Common myeloid progenitor, CD34-positive (primary cell): ENCODE measurements at regions not wholly inside any gene's neighbourhood (a gene's known extent, or its start where the extent isn't known, plus 50 kb on each side); places are given as distances from the start of the nearest gene placed in this dataset.
A peak's percentile ranks its signal among the peaks of the same experiment; 100 is the strongest.

ENCODE experiments used
- CTCF ChIA-PET: fragments of 350-600 bp; sonication (Branson Sonifier 250); formaldehyde crosslinking; loops from one replicate; lab custom pipeline; 2021; ENCODE audit warnings: antibody characterized with exemption; lab: Charles Lee
- POLR2A ChIA-PET: fragments of 350-600 bp; sonication (Branson Sonifier 250); formaldehyde crosslinking; loops from one replicate; lab custom pipeline; 2021; ENCODE audit warnings: antibody characterized with exemption; lab: Charles Lee
- DNase-seq, 3 donors: peaks; one replicate each; pipeline versions ENCODE4 v3.0.0 to v3.0.0-alpha.2; 2013
- H3K27ac ChIP-seq, 2 experiments: 1 replicate in 1 of 2; 2 replicates in 1 of 2; pipeline ENCODE4 v1.7.0; 2013; ENCODE audit warnings: inconsistent platforms in 2 of 2, low read length in 2 of 2, mild to moderate bottlenecking in 2 of 2, low read depth in 1 of 2, moderate library complexity in 1 of 2; ENCODE audit not compliant: severe bottlenecking in 2 of 2, insufficient read depth in 1 of 2, poor library complexity in 1 of 2
- H3K27me3 ChIP-seq, 5 experiments: replicated peaks in 2 of 5; 1 replicate in 3 of 5; 2 replicates in 2 of 5; pipeline versions ENCODE4 v1.6.1 to v1.7.0; 2013; ENCODE audit warnings: low read length in 4 of 5, mild to moderate bottlenecking in 2 of 5, moderate library complexity in 2 of 5, inconsistent platforms in 1 of 5; ENCODE audit not compliant: insufficient read depth in 5 of 5, control insufficient read depth in 4 of 5
- H3K36me3 ChIP-seq, 4 experiments: 1 replicate in 2 of 4; 2 replicates in 2 of 4; pipeline versions ENCODE4 v1.6.1 to v1.7.0; 2013; ENCODE audit warnings: low read length in 3 of 4, control low read depth in 1 of 4, mild to moderate bottlenecking in 1 of 4; ENCODE audit not compliant: control insufficient read depth in 4 of 4, insufficient read depth in 4 of 4
- H3K4me1 ChIP-seq, 4 experiments: 1 replicate in 3 of 4; 2 replicates in 1 of 4; pipeline versions ENCODE4 v1.6.1 to v1.7.1; 2013; ENCODE audit warnings: low read length in 3 of 4, mild to moderate bottlenecking in 3 of 4, control low read depth in 1 of 4, inconsistent platforms in 1 of 4, moderate library complexity in 1 of 4; ENCODE audit not compliant: control insufficient read depth in 4 of 4, insufficient read depth in 4 of 4; ENCODE audit errors: control extremely low read depth in 1 of 4
- H3K4me3 ChIP-seq, 7 experiments: 1 replicate in 4 of 7; 2 replicates in 3 of 7; pipeline versions ENCODE4 v1.5.1 to v1.7.0; 2013; ENCODE audit warnings: mild to moderate bottlenecking in 7 of 7, low read length in 6 of 7, moderate library complexity in 6 of 7, inconsistent platforms in 2 of 7, low read depth in 2 of 7, control low read depth in 1 of 7; ENCODE audit not compliant: insufficient read depth in 4 of 7, control insufficient read depth in 1 of 7; ENCODE audit errors: extremely low read depth in 1 of 7
- H3K9me3 ChIP-seq, 5 experiments: 1 replicate in 4 of 5; 2 replicates in 1 of 5; pipeline versions ENCODE4 v1.6.1 to v1.7.1; 2013; ENCODE audit warnings: low read length in 4 of 5, mild to moderate bottlenecking in 2 of 5, inconsistent platforms in 1 of 5, low read depth in 1 of 5, moderate library complexity in 1 of 5; ENCODE audit not compliant: control insufficient read depth in 4 of 5, insufficient read depth in 2 of 5; ENCODE audit errors: control extremely low read depth in 1 of 5
- WGBS: methylation state at CpG from one replicate; pipeline ENCODE4 v1.1.5; 2013; ENCODE audit not compliant: insufficient coverage; 5-methylcytosine and 5-hydroxymethylcytosine counted together

GRCh38 chr10:25758041-25758457, 176.0 kb upstream of the MYO3A start:
- no peak overlapping the region for H3K4me3 ChIP-seq
- no peaks in the 10 kb centered on the region for H3K36me3 ChIP-seq
- no peaks in the 10 kb centered on the region for H3K27me3 ChIP-seq
- no peak overlapping the region for H3K27ac ChIP-seq
- H3K9me3 ChIP-seq = no peaks in the 10 kb centered on the region
- ChIA-PET CTCF (interaction anchor here (0.6 to 1.2 kb wide), 7 partner anchors 9 to 798 kb away, joined by 3 to 4 read pairs (median 3); no protein-coding TSS in a partner anchor), POLR2A (no interaction called here)
- H3K4me1 ChIP-seq = no peaks in the 10 kb centered on the region
- peak; percentile 31 to 64 (median 62) for DNase-seq

- no peak overlapping the region for H3K27ac ChIP-seq
- ChIA-PET POLR2A (no interaction called here), CTCF (interaction anchor here (0.6 to 1.2 kb wide), 5 partner anchors 10 to 798 kb away, joined by 3 to 4 read pairs (median 3); no protein-coding TSS in a partner anchor)
- no peaks in the 10 kb centered on the region for H3K9me3 ChIP-seq
- WGBS = no CpG with 5 or more reads among the region's 1 CpG
- no peak overlapping the region for H3K4me3 ChIP-seq
- no peaks in the 10 kb centered on the region for H3K27me3 ChIP-seq
- DNase-seq = no peak
- no peaks in the 10 kb centered on the region for H3K4me1 ChIP-seq
- no peaks in the 10 kb centered on the region for H3K36me3 ChIP-seq
These were observed 175.5 kb upstream of the MYO3A start for GRCh38 chr10:25758511-25758910.

GRCh38 chr10:25761937-25762336, 172.1 kb upstream of the MYO3A start:
- no peaks in the 10 kb centered on the region for H3K4me1 ChIP-seq
- CTCF ChIA-PET = no interaction called here
- no peak overlapping the region for H3K4me3 ChIP-seq
- peaks cover 0 to 27% (median 4%) of the 10 kb centered on the region in 5 experiments for H3K27me3 ChIP-seq
- POLR2A ChIA-PET = no interaction called here
- 100% methylated on average over 2 of the region's 4 CpGs for WGBS
- no peak for DNase-seq
- H3K36me3 ChIP-seq = no peaks in the 10 kb centered on the region
- no peaks in the 10 kb centered on the region for H3K9me3 ChIP-seq
- H3K27ac ChIP-seq = no peak overlapping the region

- Histone ChIP-seq H3K27me3 (peaks cover 0 to 30% (median 5%) of the 10 kb centered on the region in 5 experiments), H3K27ac (no peak overlapping the region), H3K9me3 (no peaks in the 10 kb centered on the region), H3K4me3 (no peak overlapping the region), H3K4me1 (no peaks in the 10 kb centered on the region), H3K36me3 (no peaks in the 10 kb centered on the region)
- ChIA-PET POLR2A (no interaction called here), CTCF (no interaction called here)
- WGBS = no CpG with 5 or more reads among the region's 2 CpGs
- no peak for DNase-seq
These were observed 167.8 kb upstream of the MYO3A start for GRCh38 chr10:25766213-25766612.

GRCh38 chr10:25766687-25767221, 167.3 kb upstream of the MYO3A start:
- Histone ChIP-seq H3K4me3 (no peak overlapping the region), H3K27me3 (peaks cover 0 to 30% (median 5%) of the 10 kb centered on the region in 5 experiments), H3K4me1 (no peaks in the 10 kb centered on the region), H3K36me3 (no peaks in the 10 kb centered on the region), H3K9me3 (no peaks in the 10 kb centered on the region), H3K27ac (no peak overlapping the region)
- 4% methylated on average over 15 of the region's 16 CpGs for WGBS
- peak; percentile 27 to 66 (median 56) for DNase-seq
- ChIA-PET CTCF (no interaction called here), POLR2A (no interaction called here)

- no peaks in the 10 kb centered on the region for H3K36me3 ChIP-seq
- POLR2A ChIA-PET = no interaction called here
- CTCF ChIA-PET = no interaction called here
- H3K4me3 ChIP-seq = no peak overlapping the region
- H3K27me3 ChIP-seq = peaks cover 0 to 30% (median 5%) of the 10 kb centered on the region in 5 experiments
- no peak for DNase-seq
- 100% methylated on average over 1 of the region's 3 CpGs for WGBS
- H3K4me1 ChIP-seq = no peaks in the 10 kb centered on the region
- H3K9me3 ChIP-seq = no peaks in the 10 kb centered on the region
- H3K27ac ChIP-seq = no peak overlapping the region
These were observed 165.9 kb upstream of the MYO3A start for GRCh38 chr10:25768167-25768566.

- Histone ChIP-seq H3K27ac (no peak overlapping the region), H3K9me3 (no peaks in the 10 kb centered on the region), H3K4me3 (no peak overlapping the region), H3K36me3 (no peaks in the 10 kb centered on the region), H3K4me1 (no peaks in the 10 kb centered on the region), H3K27me3 (peaks cover 0 to 2% (median 1%) of the 10 kb centered on the region in 5 experiments)
- no peak for DNase-seq
- WGBS = 100% methylated on average over 2 of the region's 5 CpGs
- CTCF ChIA-PET = no interaction called here
- POLR2A ChIA-PET = no interaction called here
These were observed 155.4 kb upstream of the MYO3A start for GRCh38 chr10:25778646-25779045.
